Neuronal stem cell (in vitro differentiated cells): ENCODE measurements at regions not wholly inside any gene's neighbourhood (a gene's known extent, or its start where the extent isn't known, plus 50 kb on each side); places are given as distances from the start of the nearest gene placed in this dataset.

Source experiments
- DNase-seq: peaks from one replicate; pipeline ENCODE4 v3.0.0-alpha.2; 2013; ENCODE audit warnings: low spot score
- H2AFZ ChIP-seq: one replicate; pipeline ENCODE4 v1.6.1; 2013; ENCODE audit warnings: mild to moderate bottlenecking, low read length, inconsistent platforms
- H2AK5ac ChIP-seq: 2 replicates; pipeline ENCODE4 v1.6.1; 2013; ENCODE audit warnings: low read depth, mild to moderate bottlenecking, inconsistent platforms, low read length, moderate library complexity, mixed read lengths
- H2BK120ac ChIP-seq: 2 replicates; pipeline ENCODE4 v1.6.1; 2013; ENCODE audit warnings: low read depth, mild to moderate bottlenecking, inconsistent platforms, low read length, moderate library complexity, mixed read lengths
- H2BK12ac ChIP-seq: one replicate; pipeline ENCODE4 v1.6.1; 2013; ENCODE audit warnings: low read length, inconsistent platforms
- H2BK15ac ChIP-seq: 2 replicates; pipeline ENCODE4 v1.6.1; 2013; ENCODE audit warnings: mild to moderate bottlenecking, low read length, inconsistent platforms, mixed read lengths
- H2BK5ac ChIP-seq: one replicate; pipeline ENCODE4 v1.6.1; 2013; ENCODE audit warnings: inconsistent platforms, mild to moderate bottlenecking, low read length, moderate library complexity
- H3K14ac ChIP-seq: one replicate; pipeline ENCODE4 v1.6.1; 2013; ENCODE audit warnings: low read length, inconsistent platforms
- H3K18ac ChIP-seq: 2 replicates; pipeline ENCODE4 v1.6.1; 2013; ENCODE audit warnings: low read length, inconsistent platforms
- H3K23ac ChIP-seq: 2 replicates; pipeline ENCODE4 v1.6.1; 2013; ENCODE audit warnings: low read depth, mild to moderate bottlenecking, mixed read lengths, low read length, inconsistent platforms; ENCODE audit not compliant: poor library complexity
- H3K27ac ChIP-seq: replicated peaks from 3 replicates; pipeline ENCODE4 v1.5.1; 2013; ENCODE audit warnings: low read length, inconsistent platforms
- H3K27me3 ChIP-seq, 3 experiments: 2 replicates each; pipeline ENCODE4 v1.6.1; 2013; ENCODE audit warnings: low read length in 3 of 3, mild to moderate bottlenecking in 2 of 3, inconsistent platforms in 1 of 3, low read depth in 1 of 3, mixed read lengths in 1 of 3, moderate library complexity in 1 of 3; ENCODE audit not compliant: control insufficient read depth in 3 of 3, insufficient read depth in 3 of 3
- H3K36me3 ChIP-seq, 2 donors: replicated peaks in 1 of 2; 2 replicates each; pipeline ENCODE4 v1.6.1; 2013; ENCODE audit warnings: low read length in 2 of 2; ENCODE audit not compliant: control insufficient read depth in 2 of 2, insufficient read depth in 2 of 2
- H3K4ac ChIP-seq: 2 replicates; pipeline ENCODE4 v1.6.1; 2013; ENCODE audit warnings: inconsistent platforms, mild to moderate bottlenecking, low read length, moderate library complexity
- H3K4me1 ChIP-seq, 2 donors: 1 replicate in 1 of 2; 2 replicates in 1 of 2; pipeline ENCODE4 v1.6.1; 2013; ENCODE audit warnings: low read length in 2 of 2, low read depth in 1 of 2; ENCODE audit not compliant: control insufficient read depth in 2 of 2, insufficient read depth in 1 of 2
- H3K4me2 ChIP-seq: one replicate; pipeline ENCODE4 v1.6.1; 2013; ENCODE audit warnings: mild to moderate bottlenecking, low read length, inconsistent platforms; ENCODE audit not compliant: insufficient read depth, poor library complexity, severe bottlenecking
- H3K4me3 ChIP-seq, 2 donors: 2 replicates each; pipeline ENCODE4 v1.5.1; 2013; ENCODE audit warnings: low read length in 2 of 2, mild to moderate bottlenecking in 2 of 2, inconsistent platforms in 1 of 2, moderate library complexity in 1 of 2
- H3K79me1 ChIP-seq: one replicate; pipeline ENCODE4 v1.6.1; 2013; ENCODE audit warnings: low read depth, mild to moderate bottlenecking, inconsistent platforms, low read length, moderate library complexity
- H3K9ac ChIP-seq: one replicate; pipeline ENCODE4 v1.6.1; 2013; ENCODE audit warnings: mild to moderate bottlenecking, low read depth, low read length, inconsistent platforms; ENCODE audit not compliant: poor library complexity
- H3K9me3 ChIP-seq, 2 donors: replicated peaks in 1 of 2; 2 replicates each; pipeline versions ENCODE3 to v1.6.1; 2013; ENCODE audit warnings: low read length in 2 of 2, mild to moderate bottlenecking in 2 of 2, inconsistent platforms in 1 of 2, low read depth in 1 of 2, mixed read lengths in 1 of 2, moderate library complexity in 1 of 2; ENCODE audit not compliant: control insufficient read depth in 2 of 2, insufficient read depth in 1 of 2
- H4K8ac ChIP-seq: one replicate; pipeline ENCODE4 v1.6.1; 2013; ENCODE audit warnings: low read depth, mild to moderate bottlenecking, inconsistent platforms, low read length, moderate library complexity
- H4K91ac ChIP-seq: one replicate; pipeline ENCODE4 v1.6.1; 2013; ENCODE audit warnings: low read length, low read depth, mild to moderate bottlenecking, inconsistent platforms; ENCODE audit not compliant: poor library complexity
- WGBS, 2 donors: extraction: QIAGEN DNeasy Blood & Tissue Kit; methylation state at CpG; one replicate each; pipeline ENCODE4 v1.1.7; 2013; ENCODE audit warnings: missing lambda C conversion rate in 2 of 2, mixed read lengths in 1 of 2; ENCODE audit not compliant: insufficient read length in 2 of 2, insufficient replicate concordance in 1 of 2; ENCODE audit errors: extremely low coverage in 2 of 2; 5-methylcytosine and 5-hydroxymethylcytosine counted together

- H3K14ac ChIP-seq = no peak overlapping the region
These were observed 111.5 kb upstream of the LPP start for GRCh38 chr3:188042466-188042865.

GRCh38 chr3:188043891-188044290 lies 110.1 kb upstream of the LPP start:
- no peaks in the 10 kb centered on the region for H3K4me1 ChIP-seq
- H3K23ac ChIP-seq = no peak overlapping the region
- no peak for DNase-seq
- no peak overlapping the region for H3K4ac ChIP-seq
- no peak overlapping the region for H3K4me3 ChIP-seq
- WGBS, 2 donors = no CpG with 5 or more reads among the region's 2 CpGs
- H4K8ac ChIP-seq = no peak overlapping the region
- H2BK120ac ChIP-seq = no peak overlapping the region
- H3K27ac ChIP-seq = no peak overlapping the region
- no peaks in the 10 kb centered on the region for H3K36me3 ChIP-seq
- no peak overlapping the region for H2BK15ac ChIP-seq
- H3K18ac ChIP-seq = no peak overlapping the region
- no peak overlapping the region for H2AK5ac ChIP-seq
- H2BK5ac ChIP-seq = no peak overlapping the region
- H3K14ac ChIP-seq = no peak overlapping the region
- H3K9ac ChIP-seq = no peak overlapping the region
- no peak overlapping the region for H2BK12ac ChIP-seq
- H3K9me3 ChIP-seq = no peaks in the 10 kb centered on the region
- no peaks in the 10 kb centered on the region for H3K79me1 ChIP-seq
- no peak overlapping the region for H3K4me2 ChIP-seq
- H4K91ac ChIP-seq = no peak overlapping the region
- no peak overlapping the region for H2AFZ ChIP-seq
- H3K27me3 ChIP-seq = peaks cover 0 to 7% (median 0%) of the 10 kb centered on the region in 3 experiments

More at GRCh38 chr3:188042466-188042865, 111.5 kb upstream of the LPP start:
- H2BK5ac ChIP-seq = no peak overlapping the region
- H3K18ac ChIP-seq = no peak overlapping the region
- peaks cover 0 to 6% (median 0%) of the 10 kb centered on the region in 3 experiments for H3K27me3 ChIP-seq
- no peak overlapping the region for H3K4me2 ChIP-seq
- no peak overlapping the region for H4K91ac ChIP-seq
- no peaks in the 10 kb centered on the region for H3K9me3 ChIP-seq
- H3K27ac ChIP-seq = no peak overlapping the region
- H2AK5ac ChIP-seq = no peak overlapping the region
- H3K4me1 ChIP-seq = no peaks in the 10 kb centered on the region
- H3K36me3 ChIP-seq = no peaks in the 10 kb centered on the region
- H4K8ac ChIP-seq = no peak overlapping the region
- H3K9ac ChIP-seq = no peak overlapping the region
- no peak overlapping the region for H3K4ac ChIP-seq
- no peak for DNase-seq
- WGBS, 2 donors = no CpG with 5 or more reads among the region's 6 CpGs
- no peak overlapping the region for H2BK120ac ChIP-seq
- H2BK12ac ChIP-seq = no peak overlapping the region
- no peak overlapping the region for H3K4me3 ChIP-seq
- H3K23ac ChIP-seq = no peak overlapping the region
- no peak overlapping the region for H2BK15ac ChIP-seq
- no peaks in the 10 kb centered on the region for H3K79me1 ChIP-seq
- no peak overlapping the region for H2AFZ ChIP-seq

- DNase-seq = no peak
- Histone ChIP-seq H2BK120ac (no peak overlapping the region), H3K9me3 (no peaks in the 10 kb centered on the region), H3K23ac (no peak overlapping the region), H2BK12ac (no peak overlapping the region), H3K18ac (no peak overlapping the region), H3K4me1 (peaks cover 0 to 2% of the 10 kb centered on the region in 2 donors), H4K91ac (no peak overlapping the region), H4K8ac (no peak overlapping the region), H3K27me3 (peaks cover 0 to 7% (median 0%) of the 10 kb centered on the region in 3 experiments), H2AFZ (no peak overlapping the region), H3K4me2 (no peak overlapping the region), H3K4me3 (no peak overlapping the region), H2AK5ac (no peak overlapping the region), H2BK15ac (no peak overlapping the region), H3K79me1 (no peaks in the 10 kb centered on the region), H2BK5ac (no peak overlapping the region), H3K4ac (no peak overlapping the region), H3K27ac (no peak overlapping the region), H3K14ac (no peak overlapping the region), H3K36me3 (no peaks in the 10 kb centered on the region), H3K9ac (no peak overlapping the region)
- WGBS, 2 donors = no CpG with 5 or more reads among the region's 2 CpGs
These were observed 107.3 kb upstream of the LPP start for GRCh38 chr3:188046561-188047211.

- Histone ChIP-seq H3K4me3 (no peak overlapping the region), H2BK5ac (no peak overlapping the region), H3K4me2 (no peak overlapping the region), H2BK15ac (no peak overlapping the region), H2BK12ac (no peak overlapping the region), H3K14ac (no peak overlapping the region), H3K4ac (no peak overlapping the region), H3K79me1 (no peaks in the 10 kb centered on the region), H3K4me1 (peaks cover 3 to 8% of the 10 kb centered on the region in 2 donors), H3K27ac (no peak overlapping the region), H3K9me3 (no peaks in the 10 kb centered on the region), H3K27me3 (peaks cover 0 to 7% (median 0%) of the 10 kb centered on the region in 3 experiments), H2AK5ac (no peak overlapping the region), H3K18ac (no peak overlapping the region), H3K23ac (no peak overlapping the region), H3K9ac (no peak overlapping the region), H3K36me3 (no peaks in the 10 kb centered on the region), H2BK120ac (no peak overlapping the region), H4K8ac (no peak overlapping the region), H2AFZ (no peak overlapping the region), H4K91ac (no peak overlapping the region)
- WGBS, 2 donors = no CpG with 5 or more reads among the region's 1 CpG
- DNase-seq = no peak
These were observed 106.4 kb upstream of the LPP start for GRCh38 chr3:188047536-188047935.
